Ascending aorta (tissue), 2 donors: ENCODE measurements at regions not wholly inside any gene's neighbourhood (a gene's known extent, or its start where the extent isn't known, plus 50 kb on each side); places are given as distances from the start of the nearest gene placed in this dataset.

Experiments used
- DNase-seq, 2 donors: peaks; one replicate each; pipeline ENCODE4 v3.0.0-alpha.2; 2019; ENCODE audit warnings: low spot score in 2 of 2
- H3K27ac ChIP-seq, 2 donors: fragments of 200-600 bp; sonication (generic); one replicate each; pipeline ENCODE4 v1.5.1; 2016 to 2017; ENCODE audit warnings: mild to moderate bottlenecking in 1 of 2
- H3K27me3 ChIP-seq: fragments of 200-600 bp; sonication (generic); one replicate; pipeline ENCODE4 v1.5.1; 2017
- H3K36me3 ChIP-seq, 2 donors: fragments of 200-600 bp; sonication (generic); one replicate each; pipeline ENCODE4 v1.5.1; 2016
- H3K4me1 ChIP-seq, 2 donors: fragments of 200-600 bp; sonication (generic); one replicate each; pipeline ENCODE4 v1.5.1; 2016 to 2017; ENCODE audit warnings: mild to moderate bottlenecking in 1 of 2
- H3K4me3 ChIP-seq, 2 donors: fragments of 200-600 bp; sonication (generic); one replicate each; pipeline ENCODE4 v1.5.1; 2016 to 2017; ENCODE audit warnings: mild to moderate bottlenecking in 1 of 2
- H3K9me3 ChIP-seq, 2 donors: fragments of 200-600 bp; sonication (generic); one replicate each; pipeline ENCODE4 v1.5.1; 2016
- intact Hi-C: fragments of 100-400 bp; cut with DNase I; formaldehyde crosslinking; loops from one replicate; pipeline ENCODE4 v1.15.1; 2023
- TF ChIP-seq, protein P1 (sequence below), 3 experiments: fragments of 200-600 bp in 2 of 3; fragments of 450-650 bp in 1 of 3; sonication (generic) in 2 of 3; IDR thresholded peaks; one replicate each; pipeline ENCODE4 v1.5.1; 2016 to 2019; ENCODE audit warnings: antibody characterized with exemption in 3 of 3, mild to moderate bottlenecking in 1 of 3, moderate library complexity in 1 of 3

- H3K36me3 ChIP-seq = no peaks in the 10 kb centered on the region
- DNase-seq = no peak
- no peak overlapping the region for H3K27ac ChIP-seq
- H3K4me3 ChIP-seq = no peak overlapping the region
- TF ChIP-seq, protein P1, sequence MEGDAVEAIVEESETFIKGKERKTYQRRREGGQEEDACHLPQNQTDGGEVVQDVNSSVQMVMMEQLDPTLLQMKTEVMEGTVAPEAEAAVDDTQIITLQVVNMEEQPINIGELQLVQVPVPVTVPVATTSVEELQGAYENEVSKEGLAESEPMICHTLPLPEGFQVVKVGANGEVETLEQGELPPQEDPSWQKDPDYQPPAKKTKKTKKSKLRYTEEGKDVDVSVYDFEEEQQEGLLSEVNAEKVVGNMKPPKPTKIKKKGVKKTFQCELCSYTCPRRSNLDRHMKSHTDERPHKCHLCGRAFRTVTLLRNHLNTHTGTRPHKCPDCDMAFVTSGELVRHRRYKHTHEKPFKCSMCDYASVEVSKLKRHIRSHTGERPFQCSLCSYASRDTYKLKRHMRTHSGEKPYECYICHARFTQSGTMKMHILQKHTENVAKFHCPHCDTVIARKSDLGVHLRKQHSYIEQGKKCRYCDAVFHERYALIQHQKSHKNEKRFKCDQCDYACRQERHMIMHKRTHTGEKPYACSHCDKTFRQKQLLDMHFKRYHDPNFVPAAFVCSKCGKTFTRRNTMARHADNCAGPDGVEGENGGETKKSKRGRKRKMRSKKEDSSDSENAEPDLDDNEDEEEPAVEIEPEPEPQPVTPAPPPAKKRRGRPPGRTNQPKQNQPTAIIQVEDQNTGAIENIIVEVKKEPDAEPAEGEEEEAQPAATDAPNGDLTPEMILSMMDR (IDR thresholded peaks at IDR 0.05) = no peak
- no peaks in the 10 kb centered on the region for H3K4me1 ChIP-seq
- intact Hi-C loops = no loop called here
- no peaks in the 10 kb centered on the region for H3K9me3 ChIP-seq
- H3K27me3 ChIP-seq = no peaks in the 10 kb centered on the region
Measured at GRCh38 chr13:80562433-80563156, 221.7 kb upstream of the SPRY2 start.

DNA sequence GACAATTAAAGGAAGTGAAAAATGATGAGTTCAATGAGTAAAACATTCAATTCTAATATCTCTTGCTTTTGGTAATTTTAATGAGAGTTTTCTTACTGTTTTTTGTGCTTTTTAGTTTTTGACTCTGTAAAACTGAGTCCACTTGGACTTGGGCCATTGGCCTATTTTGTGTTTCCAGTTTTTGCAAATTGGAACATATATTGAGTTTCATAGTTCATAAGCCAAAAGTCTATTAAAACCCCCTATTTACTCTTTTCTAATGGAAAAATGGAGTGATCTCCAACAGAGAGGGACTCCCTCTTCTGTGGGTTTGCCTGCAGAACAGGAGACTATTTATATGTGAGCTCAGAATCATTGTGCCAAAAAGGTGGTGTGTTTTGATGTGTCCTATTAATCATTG lies 219.7 kb upstream of the SPRY2 start:
- Histone ChIP-seq H3K36me3 (no peaks in the 10 kb centered on the region), H3K27me3 (no peaks in the 10 kb centered on the region), H3K27ac (no peak overlapping the region), H3K9me3 (no peaks in the 10 kb centered on the region), H3K4me3 (no peak overlapping the region), H3K4me1 (no peaks in the 10 kb centered on the region)
- intact Hi-C loops = no loop called here
- TF ChIP-seq, protein P1 (IDR thresholded peaks at IDR 0.05) = no peak
- no peak for DNase-seq

DNA sequence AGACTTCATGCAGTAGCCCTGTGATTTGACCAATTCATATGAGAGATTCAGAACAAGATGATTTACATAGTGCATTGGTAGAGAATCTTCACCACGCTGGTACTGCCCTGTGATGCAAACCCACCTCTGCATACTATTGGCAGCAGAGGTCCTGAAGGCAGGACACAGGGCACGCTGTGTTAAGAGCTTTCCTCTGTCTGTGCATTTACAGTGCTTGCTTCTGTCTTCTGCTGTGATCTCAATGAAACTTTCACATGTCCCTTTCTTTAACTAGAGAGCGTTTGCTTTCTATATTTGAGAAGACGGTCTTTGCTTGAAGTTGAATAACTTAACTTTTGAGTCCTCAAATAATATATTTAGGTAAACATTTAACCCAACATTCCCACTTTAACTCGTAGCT lies 219.0 kb upstream of the SPRY2 start:
- Histone ChIP-seq H3K27ac (no peak overlapping the region), H3K4me1 (no peaks in the 10 kb centered on the region), H3K27me3 (no peaks in the 10 kb centered on the region), H3K9me3 (no peaks in the 10 kb centered on the region), H3K4me3 (no peak overlapping the region), H3K36me3 (no peaks in the 10 kb centered on the region)
- TF ChIP-seq, protein P1 (IDR thresholded peaks at IDR 0.05) = no peak
- no peak for DNase-seq
- intact Hi-C loops = no loop called here

GRCh38 chr13:80558074-80558473 lies 217.1 kb upstream of the SPRY2 start:
- H3K27ac ChIP-seq = no peak overlapping the region
- no peaks in the 10 kb centered on the region for H3K4me1 ChIP-seq

DNA sequence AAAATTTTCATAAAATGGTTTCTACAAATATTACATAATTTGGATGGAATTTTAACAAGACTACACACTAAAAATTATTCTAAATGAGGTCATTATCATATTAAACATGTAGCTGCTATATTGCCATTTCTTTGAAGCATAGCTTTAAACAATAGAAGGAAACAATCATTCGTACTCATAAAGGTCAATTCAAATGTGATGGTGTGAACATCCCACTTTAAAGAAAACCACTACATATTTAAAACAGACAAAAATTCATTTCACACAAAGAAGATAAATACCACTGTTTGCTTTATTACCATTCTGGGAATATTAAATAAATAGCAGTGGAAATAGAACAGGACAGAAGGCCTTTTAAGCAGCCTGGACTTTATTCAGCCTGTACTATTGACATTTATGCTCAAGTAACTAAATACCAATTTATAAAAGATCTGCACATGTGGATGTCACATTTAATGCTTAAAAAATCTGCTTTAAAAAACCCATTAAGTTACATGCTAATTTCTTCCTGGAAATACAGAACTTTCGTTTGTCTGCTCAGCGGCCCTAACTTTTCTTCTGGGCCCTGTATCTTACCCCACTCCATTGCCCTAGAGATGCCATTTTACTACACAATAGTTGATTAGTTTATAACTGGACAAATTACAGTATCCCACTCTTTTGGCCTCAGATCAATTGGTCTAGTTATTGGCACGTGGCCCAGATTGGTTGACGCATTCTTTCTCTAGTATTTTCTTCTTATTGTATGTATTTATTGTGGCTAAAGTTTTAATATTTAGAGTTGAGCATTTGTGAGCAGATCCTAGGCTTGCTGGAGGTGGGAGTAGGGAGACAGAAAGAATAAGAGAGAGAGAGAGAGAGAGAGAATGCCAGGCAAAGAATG lies 215.1 kb upstream of the SPRY2 start:
- Histone ChIP-seq H3K27ac (no peak overlapping the region), H3K27me3 (no peaks in the 10 kb centered on the region), H3K4me1 (peaks cover 0 to 7% of the 10 kb centered on the region in 2 donors), H3K36me3 (no peaks in the 10 kb centered on the region), H3K9me3 (no peaks in the 10 kb centered on the region), H3K4me3 (no peak overlapping the region)
- intact Hi-C loops = no loop called here
- DNase-seq = no peak
- TF ChIP-seq, protein P1 (IDR thresholded peaks at IDR 0.05) = no peak

More at GRCh38 chr13:80558074-80558473, 217.1 kb upstream of the SPRY2 start:
- Histone ChIP-seq H3K9me3 (no peaks in the 10 kb centered on the region), H3K4me3 (no peak overlapping the region), H3K27me3 (no peaks in the 10 kb centered on the region), H3K36me3 (no peaks in the 10 kb centered on the region)
- DNase-seq = no peak
- intact Hi-C loops = no loop called here
- TF ChIP-seq, protein P1 (IDR thresholded peaks at IDR 0.05) = no peak
